IPS DF 6.9 (cell line): ENCODE measurements at regions not wholly inside any gene's neighbourhood (a gene's known extent, or its start where the extent isn't known, plus 50 kb on each side); places are given as distances from the start of the nearest gene placed in this dataset.

ENCODE experiments used
- DNase-seq: peaks from one replicate; pipeline ENCODE4 v3.0.0-alpha.2; 2013; ENCODE audit warnings: low read depth, low spot score
- H3K27ac ChIP-seq: one replicate; pipeline ENCODE4 v1.5.1; 2013; ENCODE audit warnings: low read length, control low read depth
- H3K27me3 ChIP-seq: 2 replicates; pipeline ENCODE4 v1.6.1; 2013; ENCODE audit warnings: mild to moderate bottlenecking, low read length; ENCODE audit not compliant: control insufficient read depth, insufficient read depth
- H3K36me3 ChIP-seq: 2 replicates; pipeline ENCODE4 v1.6.1; 2013; ENCODE audit warnings: low read length; ENCODE audit not compliant: control insufficient read depth, insufficient read depth
- H3K4me1 ChIP-seq: 2 replicates; pipeline ENCODE4 v1.6.1; 2013; ENCODE audit warnings: low read length; ENCODE audit not compliant: control insufficient read depth, insufficient read depth
- H3K4me3 ChIP-seq: 2 replicates; pipeline ENCODE4 v1.5.1; 2013; ENCODE audit warnings: mild to moderate bottlenecking, low read length
- H3K9me3 ChIP-seq: 2 replicates; pipeline ENCODE4 v1.6.1; 2013; ENCODE audit warnings: low read length, inconsistent platforms; ENCODE audit not compliant: control insufficient read depth, insufficient read depth
- WGBS: extraction: QIAGEN DNeasy Blood & Tissue Kit; methylation state at CpG from one replicate; pipeline ENCODE4 v1.1.7; 2013; ENCODE audit warnings: mixed read lengths, missing lambda C conversion rate; ENCODE audit not compliant: insufficient read length, insufficient coverage; 5-methylcytosine and 5-hydroxymethylcytosine counted together

DNA sequence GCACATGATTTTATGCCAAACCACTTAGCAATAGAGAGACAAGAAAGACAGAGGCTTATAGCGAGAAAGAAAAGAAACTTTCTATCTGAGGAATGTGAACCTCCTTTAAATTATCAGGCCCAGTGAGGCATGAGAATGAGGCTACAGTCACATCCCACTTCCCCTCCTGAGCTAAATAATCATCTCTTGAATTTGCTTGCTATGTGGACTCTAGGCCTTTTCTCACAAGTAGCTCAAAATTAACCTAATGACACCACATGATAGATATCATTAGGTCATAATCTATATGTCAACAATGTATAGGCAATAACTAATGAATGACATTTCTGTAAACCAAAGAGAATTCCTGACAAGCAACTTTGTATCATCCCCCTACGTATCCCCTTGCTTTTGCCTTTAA, 301.5 kb upstream of the MGAT5 start:
- Histone ChIP-seq H3K4me1 (no peaks in the 10 kb centered on the region), H3K27me3 (no peaks in the 10 kb centered on the region), H3K27ac (no peak overlapping the region), H3K9me3 (no peaks in the 10 kb centered on the region), H3K4me3 (no peak overlapping the region), H3K36me3 (no peaks in the 10 kb centered on the region)
- no CpG with 5 or more reads among the region's 2 CpGs for WGBS
- DNase-seq = no peak

DNA sequence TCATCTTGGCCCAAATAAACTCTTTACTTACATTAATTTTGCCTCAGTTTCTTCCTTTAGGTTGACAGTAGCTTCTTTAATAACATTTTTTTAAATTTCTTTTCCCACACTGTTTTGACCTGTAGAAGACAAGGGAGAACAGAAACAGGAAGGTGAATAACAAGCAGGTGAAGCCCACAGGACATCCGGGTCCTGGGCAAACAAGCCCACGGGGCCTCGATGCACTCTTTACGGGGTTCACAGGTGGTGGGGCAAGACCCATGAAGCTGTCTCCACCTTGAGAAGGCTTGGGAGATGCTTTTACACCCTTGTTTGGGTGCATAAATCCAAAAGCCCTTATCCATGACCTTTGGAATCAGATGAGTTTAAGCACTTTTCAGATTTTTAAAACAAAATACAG, 301.0 kb upstream of the MGAT5 start:
- Histone ChIP-seq H3K27ac (no peak overlapping the region), H3K4me1 (no peaks in the 10 kb centered on the region), H3K9me3 (no peaks in the 10 kb centered on the region), H3K36me3 (no peaks in the 10 kb centered on the region), H3K4me3 (no peak overlapping the region), H3K27me3 (no peaks in the 10 kb centered on the region)
- WGBS = no CpG with 5 or more reads among the region's 4 CpGs
- DNase-seq = no peak

DNA sequence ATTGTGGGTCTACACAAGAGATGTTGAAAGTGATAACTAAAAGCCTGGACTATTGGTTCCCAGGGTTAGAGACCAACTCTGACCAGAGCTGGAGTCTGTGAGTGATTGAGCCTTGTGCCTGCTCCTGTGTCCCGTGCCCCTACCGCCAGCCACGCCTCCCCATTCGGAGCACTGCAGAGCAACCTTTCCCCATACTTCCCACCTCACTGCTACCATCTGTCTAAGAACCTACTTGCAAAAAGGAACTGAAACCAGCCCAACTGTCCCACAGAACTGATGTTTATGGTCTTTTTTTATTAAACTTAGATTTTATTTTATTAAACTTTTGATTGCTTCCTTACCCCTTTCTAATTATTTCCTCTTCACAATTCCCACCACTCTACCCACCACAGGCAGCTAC, 300.3 kb upstream of the MGAT5 start:
- no peak overlapping the region for H3K4me3 ChIP-seq
- no peak overlapping the region for H3K27ac ChIP-seq
- H3K9me3 ChIP-seq = no peaks in the 10 kb centered on the region
- no peaks in the 10 kb centered on the region for H3K4me1 ChIP-seq
- no peak for DNase-seq
- WGBS = no CpG with 5 or more reads among the region's 4 CpGs
- no peaks in the 10 kb centered on the region for H3K36me3 ChIP-seq
- no peaks in the 10 kb centered on the region for H3K27me3 ChIP-seq

DNA sequence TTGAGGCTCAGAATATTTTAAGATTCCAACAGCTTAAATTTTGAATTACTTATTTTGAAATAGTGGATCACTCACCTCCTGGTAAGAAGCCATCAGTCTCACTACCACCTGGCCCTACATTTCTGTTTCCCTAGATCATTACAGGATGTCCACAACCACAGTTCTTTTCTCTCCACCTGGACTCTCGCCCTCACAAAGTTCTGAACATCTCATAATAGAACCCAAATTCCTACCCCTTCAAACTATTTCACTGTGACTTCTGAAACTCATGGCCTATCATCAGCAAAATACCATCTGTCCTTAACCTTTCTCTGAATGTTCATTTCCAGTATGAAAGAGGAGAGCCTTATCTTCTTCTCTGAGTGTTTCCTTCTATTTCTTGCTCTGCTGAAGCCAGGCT, 299.2 kb upstream of the MGAT5 start:
- Histone ChIP-seq H3K4me1 (no peaks in the 10 kb centered on the region), H3K36me3 (no peaks in the 10 kb centered on the region), H3K9me3 (no peaks in the 10 kb centered on the region), H3K27me3 (no peaks in the 10 kb centered on the region), H3K4me3 (no peak overlapping the region), H3K27ac (no peak overlapping the region)
- WGBS = no CpG with 5 or more reads among the region's 1 CpG
- no peak for DNase-seq

DNA sequence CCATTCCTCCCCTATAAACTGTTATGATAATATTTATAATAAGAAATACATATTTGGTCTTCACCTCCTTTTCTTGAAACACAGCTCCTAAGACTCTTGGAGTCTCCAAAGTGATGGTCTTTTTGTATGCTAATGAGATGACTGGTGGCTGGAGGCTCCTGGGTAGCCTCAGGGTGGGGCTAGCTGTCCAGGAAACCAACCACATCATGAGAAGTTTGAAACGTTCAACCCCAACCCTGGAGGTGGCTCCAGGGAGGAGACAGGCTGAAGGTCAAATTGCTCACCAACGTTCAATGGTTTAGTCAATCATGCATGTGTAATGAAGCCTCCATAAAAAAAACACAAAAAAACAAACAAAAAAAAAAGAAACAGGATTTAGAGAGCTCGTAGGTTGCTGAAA, 298.7 kb upstream of the MGAT5 start:
- no peak overlapping the region for H3K4me3 ChIP-seq
- no peaks in the 10 kb centered on the region for H3K36me3 ChIP-seq
- H3K9me3 ChIP-seq = no peaks in the 10 kb centered on the region
- no peaks in the 10 kb centered on the region for H3K4me1 ChIP-seq
- DNase-seq = no peak
- H3K27me3 ChIP-seq = no peaks in the 10 kb centered on the region
- WGBS = no CpG with 5 or more reads among the region's 3 CpGs
- no peak overlapping the region for H3K27ac ChIP-seq

DNA sequence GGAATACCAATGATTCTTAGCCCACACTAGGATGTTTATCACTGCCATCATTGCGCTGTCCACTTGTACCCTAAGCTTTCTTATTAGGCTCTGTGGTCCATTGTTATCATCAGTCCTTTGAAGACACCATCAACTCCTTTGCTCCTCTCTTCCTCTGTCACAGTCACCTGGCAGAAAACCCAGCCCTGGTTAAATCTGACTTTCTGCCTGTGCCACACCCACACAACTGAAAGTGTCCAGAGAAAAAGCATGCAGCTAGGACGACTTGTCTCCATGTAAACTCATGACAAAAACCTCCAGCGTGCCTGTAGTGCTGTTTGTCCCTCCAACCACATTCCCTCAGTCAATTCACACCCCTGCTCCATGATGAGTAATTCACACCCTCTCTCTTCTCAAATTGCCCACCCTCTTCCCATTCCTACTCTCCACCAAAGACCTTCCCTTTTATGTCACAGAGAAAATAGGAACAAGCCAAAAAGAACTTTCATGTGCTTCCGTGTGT, 297.4 kb upstream of the MGAT5 start:
- no peaks in the 10 kb centered on the region for H3K4me1 ChIP-seq
- H3K27ac ChIP-seq = no peak overlapping the region
- no peaks in the 10 kb centered on the region for H3K9me3 ChIP-seq
- H3K36me3 ChIP-seq = no peaks in the 10 kb centered on the region
- no peak for DNase-seq
- H3K4me3 ChIP-seq = no peak overlapping the region
- H3K27me3 ChIP-seq = no peaks in the 10 kb centered on the region
- WGBS = no CpG with 5 or more reads among the region's 4 CpGs

DNA sequence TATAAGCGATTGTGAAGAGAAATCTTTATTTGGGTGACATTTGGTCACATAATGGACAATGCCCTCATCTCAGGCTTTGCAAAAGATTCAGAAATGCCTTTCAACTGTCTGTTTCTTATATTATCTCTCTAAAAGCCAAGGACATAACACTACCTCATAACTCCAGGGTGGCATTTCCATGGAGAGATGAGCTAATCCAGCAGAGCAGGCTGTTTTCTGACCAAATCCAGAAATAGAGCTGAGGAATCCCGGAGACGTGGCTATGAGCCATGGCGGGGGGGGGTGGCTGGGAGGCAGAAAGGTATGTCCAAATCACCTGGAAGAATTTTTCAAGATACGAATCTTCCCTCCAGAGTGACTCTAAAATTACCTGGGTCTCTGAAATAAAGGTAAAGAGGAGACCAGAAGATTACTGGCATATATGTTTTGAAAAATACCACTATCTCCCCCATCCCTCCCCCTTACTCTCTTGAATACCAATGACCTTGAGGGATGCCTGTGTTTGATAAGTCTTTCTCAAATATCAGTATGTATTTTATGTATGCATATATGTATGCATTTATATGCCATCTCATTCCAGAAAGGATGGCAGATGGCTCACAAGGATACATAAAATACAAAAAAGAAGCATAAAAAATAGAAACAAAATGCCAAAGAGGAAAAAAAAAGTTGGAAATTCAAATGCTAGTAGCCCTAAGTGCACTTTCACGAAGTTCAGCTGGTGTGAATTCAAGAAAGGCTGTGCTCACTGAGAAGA, 296.0 kb upstream of the MGAT5 start:
- no peaks in the 10 kb centered on the region for H3K4me1 ChIP-seq
- H3K27me3 ChIP-seq = no peaks in the 10 kb centered on the region
- no peaks in the 10 kb centered on the region for H3K9me3 ChIP-seq
- no peaks in the 10 kb centered on the region for H3K36me3 ChIP-seq
- no peak for DNase-seq
- WGBS = no CpG with 5 or more reads among the region's 6 CpGs
- H3K4me3 ChIP-seq = no peak overlapping the region
- no peak overlapping the region for H3K27ac ChIP-seq

DNA sequence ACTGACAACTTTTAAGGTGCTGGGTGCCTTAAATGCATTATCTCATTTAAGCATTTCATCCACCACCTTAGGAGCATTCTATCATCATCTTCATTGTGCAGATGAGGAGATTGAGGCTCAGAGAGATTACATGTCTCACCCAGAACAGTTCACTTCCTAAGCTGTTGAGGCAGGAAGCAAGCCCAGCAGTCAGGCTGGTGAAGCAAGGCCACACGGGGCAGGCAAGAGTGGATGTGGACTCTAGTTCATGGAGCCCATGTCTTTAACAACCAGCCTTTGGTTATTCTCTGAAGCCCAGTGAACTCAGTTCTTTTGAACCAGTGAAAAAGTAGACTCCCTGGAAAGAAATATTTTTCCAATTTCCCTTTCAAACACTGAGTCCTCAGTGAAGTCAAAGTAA, 294.8 kb upstream of the MGAT5 start:
- no CpG with 5 or more reads among the region's 1 CpG for WGBS

DNA sequence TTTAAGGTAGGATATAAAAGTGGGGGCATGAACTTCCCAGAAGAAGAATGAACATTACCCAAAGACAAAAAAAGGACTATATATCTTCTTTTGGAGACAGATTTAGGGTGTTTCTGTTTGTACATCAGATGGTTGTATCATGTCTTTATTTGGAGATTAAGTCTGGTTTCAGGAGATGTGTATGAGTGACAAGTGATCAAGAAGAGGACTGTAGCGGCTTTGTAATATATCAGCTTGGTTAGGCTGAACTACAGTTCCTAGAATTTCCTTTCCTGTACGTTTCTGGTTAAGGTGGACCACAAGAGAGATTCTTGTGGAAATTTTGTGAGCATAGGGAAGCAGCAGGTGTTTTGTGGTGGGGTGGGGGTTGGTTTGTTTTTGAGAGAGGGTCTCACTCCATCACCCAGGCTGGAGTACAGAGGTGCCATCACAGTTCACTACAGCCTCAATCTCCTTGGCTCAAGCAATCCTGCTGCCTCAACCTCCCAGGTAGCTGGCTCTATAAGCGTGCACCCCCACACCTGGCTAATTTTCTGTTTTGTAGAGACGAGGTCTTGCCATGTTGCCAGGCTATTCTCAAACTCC, 287.1 kb upstream of the MGAT5 start:
- no peaks in the 10 kb centered on the region for H3K27me3 ChIP-seq
- no peak overlapping the region for H3K27ac ChIP-seq
- no CpG with 5 or more reads among the region's 4 CpGs for WGBS
- H3K36me3 ChIP-seq = no peaks in the 10 kb centered on the region
- no peak overlapping the region for H3K4me3 ChIP-seq
- H3K9me3 ChIP-seq = no peaks in the 10 kb centered on the region
- no peak for DNase-seq
- no peaks in the 10 kb centered on the region for H3K4me1 ChIP-seq

More for the DNA sequence above, 294.8 kb upstream of the MGAT5 start:
- no peak overlapping the region for H3K4me3 ChIP-seq
- H3K4me1 ChIP-seq = no peaks in the 10 kb centered on the region
- no peaks in the 10 kb centered on the region for H3K9me3 ChIP-seq
- no peak for DNase-seq
- H3K36me3 ChIP-seq = no peaks in the 10 kb centered on the region
- H3K27ac ChIP-seq = no peak overlapping the region
- H3K27me3 ChIP-seq = no peaks in the 10 kb centered on the region

DNA sequence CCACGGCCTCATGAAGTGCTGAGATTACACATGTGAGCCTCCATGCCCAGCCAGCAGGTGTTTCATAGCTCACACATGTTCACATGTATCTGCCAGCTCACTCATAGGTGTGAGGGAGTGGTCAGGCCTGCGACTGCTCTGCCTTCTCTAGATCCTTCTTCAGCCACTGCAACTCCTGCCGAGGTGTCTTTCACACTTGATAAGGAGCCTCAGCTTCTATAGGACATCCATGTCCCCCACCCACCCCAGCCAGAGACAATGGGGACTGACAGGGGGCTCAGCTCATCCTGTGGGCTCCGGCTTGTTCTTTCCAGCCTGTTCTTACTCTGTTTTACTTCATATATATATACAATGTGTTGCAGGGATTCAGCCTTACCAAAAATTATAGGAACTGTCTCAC, 286.5 kb upstream of the MGAT5 start:
- Histone ChIP-seq H3K36me3 (no peaks in the 10 kb centered on the region), H3K9me3 (no peaks in the 10 kb centered on the region), H3K27ac (no peak overlapping the region), H3K27me3 (no peaks in the 10 kb centered on the region), H3K4me1 (no peaks in the 10 kb centered on the region), H3K4me3 (no peak overlapping the region)
- WGBS = no CpG with 5 or more reads among the region's 4 CpGs
- DNase-seq = no peak

DNA sequence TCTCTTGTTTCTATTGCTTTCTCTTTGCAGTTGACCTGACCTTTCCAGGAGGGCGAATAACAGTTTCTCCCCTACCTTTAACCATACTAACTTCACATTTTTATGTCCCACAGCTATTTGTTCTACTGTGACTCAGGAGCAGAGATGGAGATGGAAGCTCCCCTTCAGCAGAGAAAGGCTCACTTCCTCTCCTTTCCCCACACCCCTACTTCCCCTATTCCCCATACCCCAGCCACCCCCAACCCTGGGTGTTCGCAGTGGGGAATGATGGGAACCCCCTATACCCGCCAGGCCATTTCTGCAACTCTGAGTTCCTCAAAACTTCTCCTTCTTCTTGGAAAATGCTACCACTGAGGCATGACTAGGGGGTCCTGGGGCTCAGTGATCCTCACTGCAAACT, 285.4 kb upstream of the MGAT5 start:
- Histone ChIP-seq H3K36me3 (no peaks in the 10 kb centered on the region), H3K9me3 (no peaks in the 10 kb centered on the region), H3K4me1 (no peaks in the 10 kb centered on the region), H3K27me3 (no peaks in the 10 kb centered on the region), H3K27ac (no peak overlapping the region), H3K4me3 (no peak overlapping the region)
- no CpG with 5 or more reads among the region's 3 CpGs for WGBS
- DNase-seq = no peak
